Activated B cell treated with CpG ODN at 0.5 μM for 24 hours (primary cell): ENCODE measurements at regions not wholly inside any gene's neighbourhood (a gene's known extent, or its start where the extent isn't known, plus 50 kb on each side); places are given as distances from the start of the nearest gene placed in this dataset.

ENCODE experiments used
- ATAC-seq: fragments of 200-7000 bp; cut with Tn5 transposase; one replicate; pipeline ENCODE4 v1.10.0; 2021; ENCODE audit warnings: low read depth, mild to moderate bottlenecking, moderate library complexity
- CTCF ChIA-PET: fragments of 350-600 bp; sonication (Branson Sonifier 250); formaldehyde crosslinking; loops from one replicate; lab custom pipeline; 2021; ENCODE audit warnings: antibody characterized with exemption; lab: Charles Lee
- POLR2A ChIA-PET: fragments of 350-600 bp; sonication (Branson Sonifier 250); formaldehyde crosslinking; loops from one replicate; lab custom pipeline; 2021; ENCODE audit warnings: antibody characterized with exemption; lab: Charles Lee
- DNase-seq: peaks from one replicate; pipeline ENCODE4 v3.0.0; 2022
- H3K27ac Mint-ChIP-seq: one replicate; pipeline ENCODE4 v1.8.0; 2020; ENCODE audit warnings: mixed read lengths
- H3K27me3 Mint-ChIP-seq: one replicate; pipeline ENCODE4 v1.8.0; 2021; ENCODE audit warnings: mixed read lengths
- H3K36me3 Mint-ChIP-seq: one replicate; pipeline ENCODE4 v1.8.0; 2021; ENCODE audit warnings: low read depth, mixed read lengths
- H3K4me1 Mint-ChIP-seq: one replicate; pipeline ENCODE4 v1.8.0; 2021; ENCODE audit warnings: mixed read lengths
- H3K4me3 Mint-ChIP-seq: one replicate; pipeline ENCODE4 v1.8.0; 2020; ENCODE audit warnings: mild to moderate bottlenecking, mixed read lengths
- H3K9me3 Mint-ChIP-seq: one replicate; pipeline ENCODE4 v1.8.0; 2020; ENCODE audit warnings: mixed read lengths
- CTCF ChIP-seq: fragments of 200-600 bp; IDR thresholded peaks from one replicate; pipeline ENCODE4 v1.8.0; 2022; ENCODE audit warnings: antibody characterized with exemption, mild to moderate bottlenecking
- intact Hi-C: fragments of 100-400 bp; cut with micrococcal nuclease; formaldehyde crosslinking; loops from one replicate; pipeline ENCODE4 v1.15.1; 2024

- ChIA-PET POLR2A (no interaction called here), CTCF (no interaction called here)
- no peak for TF ChIP-seq CTCF
- no peak overlapping the region for H3K4me3 Mint-ChIP-seq
- no peak overlapping the region for H3K27ac Mint-ChIP-seq
- H3K4me1 Mint-ChIP-seq = no peaks in the 10 kb centered on the region
- ATAC-seq (no peak), DNase-seq (no peak)
- intact Hi-C loops = no loop called here
- H3K9me3 Mint-ChIP-seq = no peaks in the 10 kb centered on the region
- H3K36me3 Mint-ChIP-seq = no peaks in the 10 kb centered on the region
- H3K27me3 Mint-ChIP-seq = no peaks in the 10 kb centered on the region
Measured at GRCh38 chr5:62742207-62742606, 163.6 kb downstream of the LRRC70 start.

- ATAC-seq = no peak
- CTCF ChIA-PET = no interaction called here
- DNase-seq = no peak
- H3K27ac Mint-ChIP-seq = no peak overlapping the region
- H3K9me3 Mint-ChIP-seq = no peaks in the 10 kb centered on the region
- H3K4me3 Mint-ChIP-seq = no peak overlapping the region
- TF ChIP-seq CTCF = no peak
- intact Hi-C loops = no loop called here
- H3K4me1 Mint-ChIP-seq = no peaks in the 10 kb centered on the region
- no peaks in the 10 kb centered on the region for H3K36me3 Mint-ChIP-seq
- H3K27me3 Mint-ChIP-seq = no peaks in the 10 kb centered on the region
- POLR2A ChIA-PET = no interaction called here
Measured at GRCh38 chr5:62741761-62742160, 163.1 kb downstream of the LRRC70 start.

- DNase-seq (no peak), ATAC-seq (no peak)
- H3K36me3 Mint-ChIP-seq = no peaks in the 10 kb centered on the region
- no peaks in the 10 kb centered on the region for H3K27me3 Mint-ChIP-seq
- no peak overlapping the region for H3K4me3 Mint-ChIP-seq
- H3K27ac Mint-ChIP-seq = no peak overlapping the region
- no peaks in the 10 kb centered on the region for H3K4me1 Mint-ChIP-seq
- CTCF ChIA-PET = no interaction called here
- POLR2A ChIA-PET = no interaction called here
- TF ChIP-seq CTCF = no peak
- intact Hi-C loops = no loop called here
- peaks cover 5% of the 10 kb centered on the region for H3K9me3 Mint-ChIP-seq
Measured at GRCh38 chr5:62737766-62738165, 159.1 kb downstream of the LRRC70 start.

GRCh38 chr5:62732677-62733121 is 154.1 kb downstream of the LRRC70 start:
- Mint-ChIP-seq H3K27ac (no peak overlapping the region), H3K4me3 (no peak overlapping the region), H3K27me3 (no peaks in the 10 kb centered on the region), H3K9me3 (peaks cover 7% of the 10 kb centered on the region), H3K36me3 (no peaks in the 10 kb centered on the region), H3K4me1 (no peaks in the 10 kb centered on the region)
- no peak for TF ChIP-seq CTCF
- intact Hi-C loops = no loop called here
- DNase-seq (no peak), ATAC-seq (no peak)
- POLR2A ChIA-PET = no interaction called here
- CTCF ChIA-PET = no interaction called here

GRCh38 chr5:62731022-62731421 is 152.4 kb downstream of the LRRC70 start:
- H3K27me3 Mint-ChIP-seq = no peaks in the 10 kb centered on the region
- CTCF ChIA-PET = no interaction called here
- no peak for ATAC-seq
- no peaks in the 10 kb centered on the region for H3K4me1 Mint-ChIP-seq
- intact Hi-C loops = no loop called here
- no peak for DNase-seq
- H3K9me3 Mint-ChIP-seq = peaks cover 7% of the 10 kb centered on the region
- H3K4me3 Mint-ChIP-seq = no peak overlapping the region
- H3K27ac Mint-ChIP-seq = no peak overlapping the region
- POLR2A ChIA-PET = no interaction called here
- no peak for TF ChIP-seq CTCF
- H3K36me3 Mint-ChIP-seq = no peaks in the 10 kb centered on the region
